H1 (cell line): ENCODE measurements at regions not wholly inside any gene's neighbourhood (a gene's known extent, or its start where the extent isn't known, plus 50 kb on each side); places are given as distances from the start of the nearest gene placed in this dataset.

Source experiments
- TAF1 ChIP-seq: IDR thresholded peaks from 2 replicates; pipeline ENCODE4 v1.6.1; 2011; ENCODE audit warnings: mild to moderate bottlenecking, low read depth, low read length

DNA sequence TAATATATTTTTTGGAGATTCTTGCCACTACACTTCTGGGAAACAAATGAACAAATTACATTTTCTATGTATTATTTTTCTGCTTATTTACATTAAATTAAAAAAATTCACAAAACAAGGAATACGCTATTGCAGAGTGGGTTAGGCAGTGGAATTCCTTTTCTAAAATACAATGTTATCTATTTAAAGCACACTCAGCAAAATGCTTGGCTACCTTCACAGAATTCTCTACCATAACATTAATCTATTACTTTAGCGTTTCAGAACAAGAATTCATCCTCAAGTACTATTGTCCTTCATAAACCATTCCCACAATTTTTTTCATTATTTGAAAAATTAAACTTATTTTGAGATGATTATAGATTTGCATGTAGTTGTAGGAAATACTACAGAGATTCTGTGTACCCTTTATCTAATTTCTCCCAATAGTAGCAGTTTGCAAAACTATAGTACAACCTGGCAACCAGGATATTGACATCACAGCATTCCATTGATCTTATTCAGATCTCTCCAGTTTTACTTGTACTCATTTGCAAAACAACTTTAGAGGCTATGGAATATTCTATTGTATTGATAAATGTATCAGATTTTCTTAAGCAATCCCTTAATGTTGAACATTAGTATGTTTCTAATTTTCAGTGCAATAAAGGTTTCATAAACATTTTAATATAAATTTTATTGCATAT, 120.9 kb downstream of the DLEU7 start (continued):
- TF ChIP-seq TAF1, result no peak
- TF ChIP-seq, all 59 proteins: peak for 0
